ENCODE measurements at regions not wholly inside any gene's neighbourhood (a gene's known extent, or its start where the extent isn't known, plus 50 kb on each side); places are given as distances from the start of the nearest gene placed in this dataset.

GRCh38 chr3:31410411-31410810, 122.3 kb upstream of the STT3B start:
- TF ChIP-seq POLR2A (IDR thresholded peaks at IDR 0.05) (no peak), CTCF (IDR thresholded peaks at IDR 0.05) (no peak), POLR2AphosphoS5 (IDR thresholded peaks at IDR 0.05) (no peak)

Measured in prostate gland (tissue), 2 donors.